Thyroid gland (tissue), 4 donors: ENCODE measurements at regions not wholly inside any gene's neighbourhood (a gene's known extent, or its start where the extent isn't known, plus 50 kb on each side); places are given as distances from the start of the nearest gene placed in this dataset.

Experiments used
- POLR2A ChIP-seq, 2 donors: fragments of 450-650 bp; IDR thresholded peaks; one replicate each; pipeline ENCODE4 v1.6.1; 2017; ENCODE audit warnings: antibody characterized with exemption in 2 of 2, mild to moderate bottlenecking in 2 of 2, moderate library complexity in 1 of 2
- TF ChIP-seq, protein P1 (sequence below), 6 experiments: fragments of 200-600 bp in 3 of 6; fragments of 450-650 bp in 3 of 6; sonication (generic) in 3 of 6; IDR thresholded peaks; one replicate each; pipeline ENCODE4 v1.5.1; 2016 to 2019; ENCODE audit warnings: antibody characterized with exemption in 6 of 6, mild to moderate bottlenecking in 2 of 6, inconsistent platforms in 1 of 6, moderate library complexity in 1 of 6

DNA sequence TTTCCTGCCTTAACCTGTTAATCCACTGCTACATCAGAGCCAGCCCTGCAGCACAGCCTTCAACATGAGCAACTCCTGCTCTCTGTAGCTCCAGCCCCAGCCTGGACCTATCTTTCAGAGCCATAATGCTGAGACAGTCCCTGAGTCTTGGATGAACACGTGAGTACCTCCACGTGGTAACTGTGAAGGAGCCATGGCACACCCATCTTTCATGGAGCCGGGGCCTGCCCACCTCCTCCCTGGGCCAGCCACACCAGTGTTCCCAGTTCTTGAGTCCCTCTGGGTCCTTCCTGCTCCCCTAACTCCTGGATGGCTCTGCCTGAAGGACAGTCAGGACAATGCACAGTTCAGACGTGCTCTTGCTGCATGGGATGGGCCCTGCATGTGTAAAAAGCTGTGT is 107.1 kb downstream of the TEX36 start:
- TF ChIP-seq, protein P1, sequence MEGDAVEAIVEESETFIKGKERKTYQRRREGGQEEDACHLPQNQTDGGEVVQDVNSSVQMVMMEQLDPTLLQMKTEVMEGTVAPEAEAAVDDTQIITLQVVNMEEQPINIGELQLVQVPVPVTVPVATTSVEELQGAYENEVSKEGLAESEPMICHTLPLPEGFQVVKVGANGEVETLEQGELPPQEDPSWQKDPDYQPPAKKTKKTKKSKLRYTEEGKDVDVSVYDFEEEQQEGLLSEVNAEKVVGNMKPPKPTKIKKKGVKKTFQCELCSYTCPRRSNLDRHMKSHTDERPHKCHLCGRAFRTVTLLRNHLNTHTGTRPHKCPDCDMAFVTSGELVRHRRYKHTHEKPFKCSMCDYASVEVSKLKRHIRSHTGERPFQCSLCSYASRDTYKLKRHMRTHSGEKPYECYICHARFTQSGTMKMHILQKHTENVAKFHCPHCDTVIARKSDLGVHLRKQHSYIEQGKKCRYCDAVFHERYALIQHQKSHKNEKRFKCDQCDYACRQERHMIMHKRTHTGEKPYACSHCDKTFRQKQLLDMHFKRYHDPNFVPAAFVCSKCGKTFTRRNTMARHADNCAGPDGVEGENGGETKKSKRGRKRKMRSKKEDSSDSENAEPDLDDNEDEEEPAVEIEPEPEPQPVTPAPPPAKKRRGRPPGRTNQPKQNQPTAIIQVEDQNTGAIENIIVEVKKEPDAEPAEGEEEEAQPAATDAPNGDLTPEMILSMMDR (IDR thresholded peaks at IDR 0.05), result no peak
- TF ChIP-seq POLR2A (IDR thresholded peaks at IDR 0.05), result no peak
